Endothelial cell of umbilical vein (primary cell): ENCODE measurements at regions not wholly inside any gene's neighbourhood (a gene's known extent, or its start where the extent isn't known, plus 50 kb on each side); places are given as distances from the start of the nearest gene placed in this dataset.

ENCODE experiments used
- CTCF ChIP-seq, 2 donors: IDR thresholded peaks; 1 replicate in 1 of 2; 2 replicates in 1 of 2; pipeline ENCODE4 v1.5.1; 2011; ENCODE audit warnings: low read length in 2 of 2, mild to moderate bottlenecking in 2 of 2, moderate library complexity in 2 of 2, control low read depth in 1 of 2, inconsistent platforms in 1 of 2, low read depth in 1 of 2; ENCODE audit not compliant: insufficient read depth in 1 of 2; ENCODE audit errors: extremely low read depth in 1 of 2
- EZH2 ChIP-seq: IDR thresholded peaks from 2 replicates; pipeline ENCODE4 v1.6.1; 2012; ENCODE audit warnings: borderline replicate concordance, low read depth, mild to moderate bottlenecking, moderate library complexity, low read length, inconsistent platforms; ENCODE audit not compliant: severe bottlenecking
- FOS ChIP-seq: IDR thresholded peaks from 2 replicates; pipeline ENCODE4 v1.6.1; 2011; ENCODE audit warnings: mild to moderate bottlenecking, low read length, moderate library complexity, borderline replicate concordance; ENCODE audit not compliant: insufficient read depth
- GATA2 ChIP-seq: IDR thresholded peaks from 2 replicates; pipeline ENCODE4 v1.7.0; 2011; ENCODE audit warnings: low read depth, mild to moderate bottlenecking, moderate library complexity, mixed read lengths, low read length; ENCODE audit not compliant: insufficient read length, insufficient read depth
- JUN ChIP-seq: IDR thresholded peaks from 2 replicates; pipeline ENCODE4 v1.6.1; 2011; ENCODE audit warnings: borderline replicate concordance, low read depth; ENCODE audit not compliant: insufficient read length, insufficient read depth
- MYC ChIP-seq: IDR thresholded peaks from one replicate; pipeline ENCODE4 v1.6.1; 2011; ENCODE audit warnings: mild to moderate bottlenecking, low read depth, low read length
- POLR2A ChIP-seq: IDR thresholded peaks from 2 replicates; pipeline ENCODE4 v1.6.1; 2012; ENCODE audit warnings: low read depth, mild to moderate bottlenecking, control low read depth, low read length
- POLR2AphosphoS5 ChIP-seq: IDR thresholded peaks from 2 replicates; pipeline ENCODE4 v1.6.1; 2012; ENCODE audit warnings: low read depth, mild to moderate bottlenecking, control low read depth, low read length, moderate library complexity; ENCODE audit not compliant: insufficient read depth
- TF ChIP-seq, protein P1 (sequence below): IDR thresholded peaks from 2 replicates; pipeline ENCODE4 v1.6.1; 2011; ENCODE audit not compliant: insufficient read depth, insufficient read length

DNA sequence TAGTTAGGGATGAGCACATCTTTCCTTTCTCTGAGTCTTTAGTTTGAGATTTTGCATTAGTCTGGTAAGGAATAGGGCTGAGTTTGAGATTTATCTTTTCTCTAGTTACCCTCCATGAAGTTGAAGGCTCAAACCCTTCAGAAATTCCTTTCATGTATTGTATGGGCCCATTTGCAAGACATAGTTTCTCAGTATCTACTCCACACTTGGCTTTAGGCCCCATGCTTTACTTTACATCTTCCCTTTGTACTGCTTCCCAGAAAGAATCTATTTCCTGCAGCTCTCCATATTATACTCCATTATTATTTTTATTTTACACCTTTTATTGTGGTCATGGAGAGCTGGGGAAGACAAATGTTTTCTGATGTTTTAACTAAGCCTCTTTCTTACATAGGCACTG, 1038.2 kb downstream of the TECRL start:
- TF ChIP-seq, protein P1, sequence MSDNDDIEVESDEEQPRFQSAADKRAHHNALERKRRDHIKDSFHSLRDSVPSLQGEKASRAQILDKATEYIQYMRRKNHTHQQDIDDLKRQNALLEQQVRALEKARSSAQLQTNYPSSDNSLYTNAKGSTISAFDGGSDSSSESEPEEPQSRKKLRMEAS: no peak
- TF ChIP-seq CTCF (IDR thresholded peaks at IDR 0.05; ENCODE audit: extremely low read depth in 1 of 2, insufficient read depth in 1 of 2, low read depth in 1 of 2, low read length in 2 of 2) (no peak), POLR2AphosphoS5 (no peak), JUN (no peak), POLR2A (no peak), MYC (no peak), EZH2 (no peak), FOS (no peak), GATA2 (no peak)
